ENCODE measurements at regions not wholly inside any gene's neighbourhood (a gene's known extent, or its start where the extent isn't known, plus 50 kb on each side); places are given as distances from the start of the nearest gene placed in this dataset.

DNA sequence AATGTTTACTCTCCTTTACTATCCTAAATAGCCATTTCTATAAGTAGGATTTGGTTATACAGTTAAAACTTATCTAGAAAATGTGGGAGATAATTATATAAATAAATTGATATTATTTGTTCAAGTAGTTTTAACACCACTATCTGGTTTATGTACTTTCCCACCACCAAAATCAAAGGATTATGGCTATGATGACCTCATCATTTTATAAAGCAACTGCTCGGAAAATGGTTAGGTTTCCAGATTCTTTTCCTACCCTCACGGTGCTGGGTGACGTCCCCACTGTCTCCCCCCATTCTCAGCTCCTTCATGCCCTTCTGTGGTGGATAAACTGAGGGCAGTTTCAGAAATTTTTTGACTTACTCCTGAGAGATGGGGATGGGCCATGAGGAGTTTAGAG lies 1011.8 kb upstream of the ADGRL4 start:
- H3K4me1 ChIP-seq (ENCODE audit: control insufficient read depth, insufficient read depth, low read length), result no peaks in the 10 kb centered on the region
- ChIA-PET CTCF (no interaction called here), POLR2A (no interaction called here)
- no peaks in the 10 kb centered on the region for H3K9me3 ChIP-seq (ENCODE audit: control insufficient read depth, insufficient read depth, low read depth, low read length)
- H3K27me3 ChIP-seq (ENCODE audit: control insufficient read depth, insufficient read depth, low read length), result no peaks in the 10 kb centered on the region
- H3K27ac ChIP-seq (ENCODE audit: low read length), result no peak overlapping the region
- DNase-seq (ENCODE audit: low read depth, low spot score) (no peak), ATAC-seq (no peak)
- H3K4me3 ChIP-seq (ENCODE audit: low read depth in 2 of 2, low read length in 2 of 2), result no peak overlapping the region
- intact Hi-C loops (cut with micrococcal nuclease; ENCODE audit: unreplicated experiment), result no loop called here
- in situ Hi-C loops (cut with HindIII; ENCODE audit: low pct_unique_long_range_greater_than_20kb, low sequenced_read_pairs), result no loop called here
- no peaks in the 10 kb centered on the region for H3K36me3 ChIP-seq (ENCODE audit: control insufficient read depth, insufficient read depth, low read length)
- no peak for TF ChIP-seq TCF7L2 (IDR thresholded peaks at IDR 0.05; ENCODE audit: low read depth, low read length)
- TF ChIP-seq SIN3A (IDR thresholded peaks at IDR 0.05; ENCODE audit: borderline replicate concordance, insufficient read depth, low read depth, low read length), result no peak
- TF ChIP-seq, protein P1, sequence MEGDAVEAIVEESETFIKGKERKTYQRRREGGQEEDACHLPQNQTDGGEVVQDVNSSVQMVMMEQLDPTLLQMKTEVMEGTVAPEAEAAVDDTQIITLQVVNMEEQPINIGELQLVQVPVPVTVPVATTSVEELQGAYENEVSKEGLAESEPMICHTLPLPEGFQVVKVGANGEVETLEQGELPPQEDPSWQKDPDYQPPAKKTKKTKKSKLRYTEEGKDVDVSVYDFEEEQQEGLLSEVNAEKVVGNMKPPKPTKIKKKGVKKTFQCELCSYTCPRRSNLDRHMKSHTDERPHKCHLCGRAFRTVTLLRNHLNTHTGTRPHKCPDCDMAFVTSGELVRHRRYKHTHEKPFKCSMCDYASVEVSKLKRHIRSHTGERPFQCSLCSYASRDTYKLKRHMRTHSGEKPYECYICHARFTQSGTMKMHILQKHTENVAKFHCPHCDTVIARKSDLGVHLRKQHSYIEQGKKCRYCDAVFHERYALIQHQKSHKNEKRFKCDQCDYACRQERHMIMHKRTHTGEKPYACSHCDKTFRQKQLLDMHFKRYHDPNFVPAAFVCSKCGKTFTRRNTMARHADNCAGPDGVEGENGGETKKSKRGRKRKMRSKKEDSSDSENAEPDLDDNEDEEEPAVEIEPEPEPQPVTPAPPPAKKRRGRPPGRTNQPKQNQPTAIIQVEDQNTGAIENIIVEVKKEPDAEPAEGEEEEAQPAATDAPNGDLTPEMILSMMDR (IDR thresholded peaks at IDR 0.05), result no peak
- no peak for TF ChIP-seq POLR2AphosphoS5 (IDR thresholded peaks at IDR 0.05; ENCODE audit: low read depth, low read length)
- TF ChIP-seq, protein P2, sequence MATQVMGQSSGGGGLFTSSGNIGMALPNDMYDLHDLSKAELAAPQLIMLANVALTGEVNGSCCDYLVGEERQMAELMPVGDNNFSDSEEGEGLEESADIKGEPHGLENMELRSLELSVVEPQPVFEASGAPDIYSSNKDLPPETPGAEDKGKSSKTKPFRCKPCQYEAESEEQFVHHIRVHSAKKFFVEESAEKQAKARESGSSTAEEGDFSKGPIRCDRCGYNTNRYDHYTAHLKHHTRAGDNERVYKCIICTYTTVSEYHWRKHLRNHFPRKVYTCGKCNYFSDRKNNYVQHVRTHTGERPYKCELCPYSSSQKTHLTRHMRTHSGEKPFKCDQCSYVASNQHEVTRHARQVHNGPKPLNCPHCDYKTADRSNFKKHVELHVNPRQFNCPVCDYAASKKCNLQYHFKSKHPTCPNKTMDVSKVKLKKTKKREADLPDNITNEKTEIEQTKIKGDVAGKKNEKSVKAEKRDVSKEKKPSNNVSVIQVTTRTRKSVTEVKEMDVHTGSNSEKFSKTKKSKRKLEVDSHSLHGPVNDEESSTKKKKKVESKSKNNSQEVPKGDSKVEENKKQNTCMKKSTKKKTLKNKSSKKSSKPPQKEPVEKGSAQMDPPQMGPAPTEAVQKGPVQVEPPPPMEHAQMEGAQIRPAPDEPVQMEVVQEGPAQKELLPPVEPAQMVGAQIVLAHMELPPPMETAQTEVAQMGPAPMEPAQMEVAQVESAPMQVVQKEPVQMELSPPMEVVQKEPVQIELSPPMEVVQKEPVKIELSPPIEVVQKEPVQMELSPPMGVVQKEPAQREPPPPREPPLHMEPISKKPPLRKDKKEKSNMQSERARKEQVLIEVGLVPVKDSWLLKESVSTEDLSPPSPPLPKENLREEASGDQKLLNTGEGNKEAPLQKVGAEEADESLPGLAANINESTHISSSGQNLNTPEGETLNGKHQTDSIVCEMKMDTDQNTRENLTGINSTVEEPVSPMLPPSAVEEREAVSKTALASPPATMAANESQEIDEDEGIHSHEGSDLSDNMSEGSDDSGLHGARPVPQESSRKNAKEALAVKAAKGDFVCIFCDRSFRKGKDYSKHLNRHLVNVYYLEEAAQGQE (IDR thresholded peaks at IDR 0.05; ENCODE audit: insufficient read depth in 1 of 2, low read depth in 2 of 2, low read length in 1 of 2), result no peak
- no TSS peak for BruUV-seq (replicated peaks)

DNA sequence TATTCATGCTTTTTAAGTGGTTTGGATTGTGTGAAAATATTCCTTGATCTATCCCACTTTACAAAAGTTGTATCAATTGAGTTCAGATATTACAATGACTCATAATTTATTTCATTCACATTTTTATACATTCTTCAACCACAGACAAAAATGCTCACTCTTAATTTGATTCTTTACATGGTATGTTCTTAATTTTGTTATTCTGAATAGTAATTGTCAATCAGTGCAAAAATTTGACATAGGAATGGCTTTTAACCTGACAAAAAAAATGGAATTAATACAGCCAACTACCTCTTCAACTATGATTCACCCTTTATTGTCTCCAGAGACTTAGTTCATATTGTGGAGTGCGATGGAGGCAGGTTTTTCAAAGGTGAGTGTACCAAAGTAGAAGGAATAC lies 1002.4 kb upstream of the ADGRL4 start:
- POLR2A ChIA-PET, result no interaction called here
- H3K27me3 ChIP-seq (ENCODE audit: control insufficient read depth, insufficient read depth, low read length), result no peaks in the 10 kb centered on the region
- DNase-seq (ENCODE audit: low read depth, low spot score) (no peak), ATAC-seq (no peak)
- no peaks in the 10 kb centered on the region for H3K4me1 ChIP-seq (ENCODE audit: control insufficient read depth, insufficient read depth, low read length)
- intact Hi-C loops (cut with micrococcal nuclease; ENCODE audit: unreplicated experiment), result no loop called here
- no peaks in the 10 kb centered on the region for H3K36me3 ChIP-seq (ENCODE audit: control insufficient read depth, insufficient read depth, low read length)
- no peak for TF ChIP-seq TCF7L2 (IDR thresholded peaks at IDR 0.05; ENCODE audit: low read depth, low read length)
- TF ChIP-seq, protein P1 (IDR thresholded peaks at IDR 0.05), result no peak
- TF ChIP-seq, protein P2 (IDR thresholded peaks at IDR 0.05; ENCODE audit: insufficient read depth in 1 of 2, low read depth in 2 of 2, low read length in 1 of 2), result no peak
- TF ChIP-seq SIN3A (IDR thresholded peaks at IDR 0.05; ENCODE audit: borderline replicate concordance, insufficient read depth, low read depth, low read length), result no peak
- TF ChIP-seq POLR2AphosphoS5 (IDR thresholded peaks at IDR 0.05; ENCODE audit: low read depth, low read length), result no peak
- CTCF ChIA-PET, result no interaction called here
- in situ Hi-C loops (cut with HindIII; ENCODE audit: low pct_unique_long_range_greater_than_20kb, low sequenced_read_pairs), result no loop called here
- H3K4me3 ChIP-seq (ENCODE audit: low read depth in 2 of 2, low read length in 2 of 2), result no peak overlapping the region
- no peaks in the 10 kb centered on the region for H3K9me3 ChIP-seq (ENCODE audit: control insufficient read depth, insufficient read depth, low read depth, low read length)
- no TSS peak for BruUV-seq (replicated peaks)
- no peak overlapping the region for H3K27ac ChIP-seq (ENCODE audit: low read length)

Measured in Panc1 (cell line).